ENCODE measurements at regions not wholly inside any gene's neighbourhood (a gene's known extent, or its start where the extent isn't known, plus 50 kb on each side); places are given as distances from the start of the nearest gene placed in this dataset.

DNA sequence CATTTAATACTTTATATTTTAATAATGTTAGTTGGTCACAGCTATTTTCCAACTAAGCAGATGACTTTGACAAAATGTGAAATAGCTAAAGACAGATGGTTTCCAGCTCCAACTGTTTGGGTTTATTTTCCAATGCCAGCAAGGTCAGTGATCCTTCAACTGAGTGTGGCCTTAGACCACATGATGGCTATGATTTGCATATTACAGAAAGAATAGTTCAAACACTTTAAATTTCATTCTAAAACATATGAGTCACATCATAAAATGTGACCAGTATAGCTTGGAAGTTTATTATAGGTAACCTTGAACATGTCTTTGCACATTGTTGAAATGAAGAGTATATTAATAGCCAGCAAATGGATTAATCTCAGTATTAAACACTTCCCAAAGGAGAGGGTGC, 454.0 kb upstream of the C1orf87 start:
- Mint-ChIP-seq H3K9me3 (no peaks in the 10 kb centered on the region), H3K36me3 (no peaks in the 10 kb centered on the region), H3K4me1 (ENCODE audit: unreplicated experiment) (no peaks in the 10 kb centered on the region), H3K4me3 (no peak overlapping the region), H3K27ac (no peak overlapping the region), H3K27me3 (no peaks in the 10 kb centered on the region)
- TF ChIP-seq, protein P1, sequence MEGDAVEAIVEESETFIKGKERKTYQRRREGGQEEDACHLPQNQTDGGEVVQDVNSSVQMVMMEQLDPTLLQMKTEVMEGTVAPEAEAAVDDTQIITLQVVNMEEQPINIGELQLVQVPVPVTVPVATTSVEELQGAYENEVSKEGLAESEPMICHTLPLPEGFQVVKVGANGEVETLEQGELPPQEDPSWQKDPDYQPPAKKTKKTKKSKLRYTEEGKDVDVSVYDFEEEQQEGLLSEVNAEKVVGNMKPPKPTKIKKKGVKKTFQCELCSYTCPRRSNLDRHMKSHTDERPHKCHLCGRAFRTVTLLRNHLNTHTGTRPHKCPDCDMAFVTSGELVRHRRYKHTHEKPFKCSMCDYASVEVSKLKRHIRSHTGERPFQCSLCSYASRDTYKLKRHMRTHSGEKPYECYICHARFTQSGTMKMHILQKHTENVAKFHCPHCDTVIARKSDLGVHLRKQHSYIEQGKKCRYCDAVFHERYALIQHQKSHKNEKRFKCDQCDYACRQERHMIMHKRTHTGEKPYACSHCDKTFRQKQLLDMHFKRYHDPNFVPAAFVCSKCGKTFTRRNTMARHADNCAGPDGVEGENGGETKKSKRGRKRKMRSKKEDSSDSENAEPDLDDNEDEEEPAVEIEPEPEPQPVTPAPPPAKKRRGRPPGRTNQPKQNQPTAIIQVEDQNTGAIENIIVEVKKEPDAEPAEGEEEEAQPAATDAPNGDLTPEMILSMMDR (conservative IDR thresholded peaks at IDR 0.05), result no peak
- no peak for DNase-seq (ENCODE audit: extremely low spot score, unreplicated experiment)

- Mint-ChIP-seq H3K27me3 (peaks cover 6% of the 10 kb centered on the region), H3K9me3 (no peaks in the 10 kb centered on the region), H3K4me1 (ENCODE audit: unreplicated experiment) (peaks cover 5% of the 10 kb centered on the region), H3K4me3 (no peak overlapping the region), H3K27ac (no peak overlapping the region), H3K36me3 (peaks cover 3% of the 10 kb centered on the region)
- TF ChIP-seq, protein P1 (conservative IDR thresholded peaks at IDR 0.05), result no peak
- DNase-seq (ENCODE audit: extremely low spot score, unreplicated experiment), result no peak
Observed at GRCh38 chr1:60516996-60517395, 443.4 kb upstream of the C1orf87 start.

DNA sequence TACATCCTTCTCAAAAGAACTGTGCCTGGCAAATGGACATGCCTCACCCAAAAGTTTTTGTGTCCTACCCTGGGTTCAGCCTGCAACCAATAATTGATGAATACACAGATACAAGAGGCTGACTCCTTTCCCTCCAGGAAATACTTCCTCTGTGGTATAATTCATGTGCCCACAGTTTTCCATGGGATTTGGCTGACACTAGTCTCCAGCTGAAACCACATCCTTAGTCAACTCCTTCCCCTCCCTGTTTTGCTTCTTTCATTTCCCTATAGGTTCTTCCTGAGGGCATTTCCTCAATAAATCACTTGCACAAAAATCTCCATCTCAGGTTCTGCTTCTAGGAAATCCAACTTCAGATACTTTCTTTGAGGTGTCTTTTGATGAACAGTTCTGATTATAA, 436.6 kb upstream of the C1orf87 start:
- H3K36me3 Mint-ChIP-seq, result no peaks in the 10 kb centered on the region
- no peak overlapping the region for H3K27ac Mint-ChIP-seq
- peaks cover 7% of the 10 kb centered on the region for H3K27me3 Mint-ChIP-seq
- DNase-seq (ENCODE audit: extremely low spot score, unreplicated experiment), result no peak
- H3K4me3 Mint-ChIP-seq, result no peak overlapping the region
- H3K4me1 Mint-ChIP-seq (ENCODE audit: unreplicated experiment), result no peaks in the 10 kb centered on the region
- TF ChIP-seq, protein P1 (conservative IDR thresholded peaks at IDR 0.05), result no peak
- H3K9me3 Mint-ChIP-seq, result no peaks in the 10 kb centered on the region

- no peaks in the 10 kb centered on the region for H3K36me3 Mint-ChIP-seq
- TF ChIP-seq, protein P1 (conservative IDR thresholded peaks at IDR 0.05), result no peak
- no peak overlapping the region for H3K4me3 Mint-ChIP-seq
Observed at GRCh38 chr1:60504206-60504840, 430.8 kb upstream of the C1orf87 start.

GRCh38 chr1:60503266-60503925, 429.8 kb upstream of the C1orf87 start:
- TF ChIP-seq, protein P1 (conservative IDR thresholded peaks at IDR 0.05), result no peak
- H3K4me1 Mint-ChIP-seq (ENCODE audit: unreplicated experiment), result no peaks in the 10 kb centered on the region
- H3K27ac Mint-ChIP-seq, result no peak overlapping the region
- H3K9me3 Mint-ChIP-seq, result peaks cover 7% of the 10 kb centered on the region
- H3K4me3 Mint-ChIP-seq, result no peak overlapping the region
- DNase-seq (ENCODE audit: extremely low spot score, unreplicated experiment), result no peak
- H3K27me3 Mint-ChIP-seq, result peaks cover 11% of the 10 kb centered on the region
- no peaks in the 10 kb centered on the region for H3K36me3 Mint-ChIP-seq

More at GRCh38 chr1:60504206-60504840, 430.8 kb upstream of the C1orf87 start:
- Mint-ChIP-seq H3K27me3 (peaks cover 11% of the 10 kb centered on the region), H3K27ac (no peak overlapping the region), H3K4me1 (ENCODE audit: unreplicated experiment) (no peaks in the 10 kb centered on the region), H3K9me3 (no peaks in the 10 kb centered on the region)
- no peak for DNase-seq (ENCODE audit: extremely low spot score, unreplicated experiment)
